ENCODE measurements at regions not wholly inside any gene's neighbourhood (a gene's known extent, or its start where the extent isn't known, plus 50 kb on each side); places are given as distances from the start of the nearest gene placed in this dataset.

- no peak for TF ChIP-seq CTCF (IDR thresholded peaks at IDR 0.05; ENCODE audit: unreplicated experiment)
- no peak overlapping the region for H3K4me3 Mint-ChIP-seq
- no peak for DNase-seq (ENCODE audit: low spot score in 2 of 2, unreplicated experiment in 2 of 2)
- H3K27me3 Mint-ChIP-seq (ENCODE audit: low read depth): no peaks in the 10 kb centered on the region
- no peak overlapping the region for H3K27ac Mint-ChIP-seq
- no peaks in the 10 kb centered on the region for H3K4me1 Mint-ChIP-seq
- H3K36me3 Mint-ChIP-seq: no peaks in the 10 kb centered on the region
- H3K9me3 Mint-ChIP-seq: peaks cover 4% of the 10 kb centered on the region
Measured at GRCh38 chr2:58584606-58585118, 343.5 kb upstream of the FANCL start.

GRCh38 chr2:58578276-58578675 lies 337.2 kb upstream of the FANCL start:
- TF ChIP-seq CTCF (IDR thresholded peaks at IDR 0.05; ENCODE audit: unreplicated experiment): no peak
- Mint-ChIP-seq H3K36me3 (no peaks in the 10 kb centered on the region), H3K4me3 (no peak overlapping the region), H3K9me3 (peaks cover 9% of the 10 kb centered on the region), H3K27me3 (ENCODE audit: low read depth) (no peaks in the 10 kb centered on the region), H3K4me1 (no peaks in the 10 kb centered on the region), H3K27ac (no peak overlapping the region)
- no peak for DNase-seq (ENCODE audit: low spot score in 2 of 2, unreplicated experiment in 2 of 2)

DNA sequence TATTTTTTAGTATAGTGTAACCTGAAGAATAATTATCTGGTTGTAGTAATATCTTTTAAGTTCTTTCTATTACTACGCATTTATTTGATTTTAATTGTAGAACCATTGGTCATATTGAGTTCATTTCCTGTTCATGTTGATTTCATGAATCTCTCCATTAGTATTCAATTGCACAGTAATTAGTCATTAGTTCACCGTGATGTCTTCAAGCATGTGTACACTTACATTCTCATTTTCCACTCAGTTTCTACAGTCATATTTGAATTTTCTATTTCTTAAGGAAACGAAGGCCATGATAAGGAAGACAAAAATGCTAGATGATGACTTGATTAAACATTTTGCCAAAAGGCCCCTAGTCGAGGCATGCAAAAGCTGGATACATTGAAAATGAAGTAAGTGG lies 333.7 kb upstream of the FANCL start:
- peaks cover 8% of the 10 kb centered on the region for H3K4me1 Mint-ChIP-seq
- DNase-seq (ENCODE audit: low spot score in 2 of 2, unreplicated experiment in 2 of 2): no peak
- no peaks in the 10 kb centered on the region for H3K27me3 Mint-ChIP-seq (ENCODE audit: low read depth)
- TF ChIP-seq CTCF (IDR thresholded peaks at IDR 0.05; ENCODE audit: unreplicated experiment): no peak
- H3K4me3 Mint-ChIP-seq: no peak overlapping the region
- H3K36me3 Mint-ChIP-seq: no peaks in the 10 kb centered on the region
- peaks cover 9% of the 10 kb centered on the region for H3K9me3 Mint-ChIP-seq
- H3K27ac Mint-ChIP-seq: no peak overlapping the region

- Mint-ChIP-seq H3K4me3 (no peak overlapping the region), H3K9me3 (no peaks in the 10 kb centered on the region), H3K27ac (no peak overlapping the region), H3K36me3 (no peaks in the 10 kb centered on the region), H3K4me1 (peaks cover 16% of the 10 kb centered on the region), H3K27me3 (ENCODE audit: low read depth) (no peaks in the 10 kb centered on the region)
- no peak for TF ChIP-seq CTCF (IDR thresholded peaks at IDR 0.05; ENCODE audit: unreplicated experiment)
- DNase-seq (ENCODE audit: low spot score in 2 of 2, unreplicated experiment in 2 of 2): no peak
Measured at GRCh38 chr2:58572731-58573130, 331.6 kb upstream of the FANCL start.

DNA sequence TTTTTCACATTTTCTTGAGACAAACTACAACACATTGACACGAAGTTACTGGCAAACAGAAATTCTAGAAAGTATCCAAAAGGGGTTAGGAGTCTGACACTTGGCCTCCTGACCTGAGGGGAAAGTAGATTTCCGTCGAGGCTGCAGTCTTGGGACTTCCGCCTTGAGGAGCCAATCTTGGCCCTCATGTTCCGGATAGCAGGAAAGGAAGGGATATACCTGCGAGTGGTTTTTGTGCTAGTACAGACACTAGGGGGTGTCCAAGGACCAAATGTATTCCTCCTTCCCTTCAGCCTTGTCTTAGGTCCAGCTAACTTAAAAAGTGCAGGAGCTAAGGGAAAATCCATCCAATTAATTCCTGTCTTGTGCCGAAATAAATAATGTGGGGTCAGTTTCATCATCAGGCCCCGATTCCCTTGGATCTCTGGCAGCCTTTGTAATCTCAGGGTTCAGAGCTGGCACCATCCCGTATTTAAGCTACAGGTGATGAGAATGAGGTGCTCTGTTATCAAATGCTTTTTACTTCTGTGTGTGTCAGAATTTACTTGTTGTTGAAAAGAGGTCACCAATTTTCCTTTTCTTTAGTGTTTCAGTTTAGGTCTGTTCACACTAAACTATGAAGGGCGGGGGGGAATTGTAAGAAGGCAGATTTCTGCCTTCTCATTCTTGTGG lies 330.2 kb upstream of the FANCL start:
- no peak overlapping the region for H3K27ac Mint-ChIP-seq
- no peaks in the 10 kb centered on the region for H3K27me3 Mint-ChIP-seq (ENCODE audit: low read depth)
- no peaks in the 10 kb centered on the region for H3K36me3 Mint-ChIP-seq
- peaks cover 19% of the 10 kb centered on the region for H3K4me1 Mint-ChIP-seq
- no peaks in the 10 kb centered on the region for H3K9me3 Mint-ChIP-seq
- peak in 1 of 2 experiments; percentile 40 for DNase-seq (ENCODE audit: low spot score in 2 of 2, unreplicated experiment in 2 of 2)
- no peak overlapping the region for H3K4me3 Mint-ChIP-seq
- peak; percentile 42 for TF ChIP-seq CTCF (IDR thresholded peaks at IDR 0.05; ENCODE audit: unreplicated experiment)

Measured in mesothelial cell of epicardium (in vitro differentiated cells).